ENCODE measurements at regions not wholly inside any gene's neighbourhood (a gene's known extent, or its start where the extent isn't known, plus 50 kb on each side); places are given as distances from the start of the nearest gene placed in this dataset.

DNA sequence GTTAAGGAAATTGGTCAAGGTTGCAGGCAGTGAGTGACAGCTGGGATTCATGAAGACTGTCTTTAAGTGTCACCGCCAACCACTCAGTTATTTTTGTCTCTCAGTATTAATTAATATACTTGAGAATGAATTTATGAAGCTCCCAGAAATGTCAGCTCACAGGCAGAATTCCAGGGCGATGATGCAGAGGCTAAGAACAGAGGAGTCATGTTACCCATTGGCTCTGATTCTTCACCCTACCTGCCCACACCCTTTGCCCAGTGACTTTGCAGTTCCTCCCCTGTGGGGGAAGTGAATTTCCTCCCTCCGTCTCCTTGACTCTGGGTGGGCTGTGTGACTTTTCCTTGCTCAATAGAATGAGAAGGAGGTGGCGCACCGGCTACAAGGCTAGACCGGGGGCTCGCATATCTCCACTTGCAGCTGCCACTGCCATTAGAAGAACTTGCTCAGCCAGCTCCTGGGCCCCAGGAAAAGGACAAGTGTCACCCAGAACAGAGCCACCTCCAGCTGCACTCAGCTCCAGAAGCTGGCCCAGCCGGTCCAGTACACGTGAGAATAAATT is 157.1 kb upstream of the PRKCQ start:
- Histone ChIP-seq H3K4me3 (ENCODE audit: low read length) (peak overlapping the region; percentile 64), H2AFZ (ENCODE audit: low read length) (peak overlapping the region; percentile 68), H3K9me3 (ENCODE audit: low read length) (no peaks in the 10 kb centered on the region), H3K27ac (ENCODE audit: low read length) (peak overlapping the region; percentile 67), H4K20me1 (ENCODE audit: low read length) (no peaks in the 10 kb centered on the region), H3K9me2 (replicated peaks; ENCODE audit: low read length) (no peaks in the 10 kb centered on the region), H3K79me2 (ENCODE audit: low read length) (peaks cover 7% of the 10 kb centered on the region; the same call in 1 of the 2 replicates), H3F3A (ENCODE audit: low read length, unreplicated experiment) (no peaks in the 10 kb centered on the region), H3K4me2 (ENCODE audit: low read length) (peak overlapping the region; percentile 87), H3K4me1 (ENCODE audit: insufficient read depth, low read length) (peaks cover 4% of the 10 kb centered on the region), H3K27me3 (ENCODE audit: low read length) (no peaks in the 10 kb centered on the region), H3K9ac (ENCODE audit: low read length) (peak overlapping the region; percentile 52), H3K36me3 (ENCODE audit: low read depth, low read length) (no peaks in the 10 kb centered on the region)
- DNase-seq (peak; percentile 67), ATAC-seq (peak; percentile 84)
- intact Hi-C loops (cut with micrococcal nuclease), result no loop called here
- TF ChIP-seq EZH2 (IDR thresholded peaks at IDR 0.05; ENCODE audit: low read length, unreplicated experiment) (no peak), EZH2phosphoT487 (IDR thresholded peaks at IDR 0.05; ENCODE audit: borderline replicate concordance, low read length) (no peak)
- TF ChIP-seq, protein P1, sequence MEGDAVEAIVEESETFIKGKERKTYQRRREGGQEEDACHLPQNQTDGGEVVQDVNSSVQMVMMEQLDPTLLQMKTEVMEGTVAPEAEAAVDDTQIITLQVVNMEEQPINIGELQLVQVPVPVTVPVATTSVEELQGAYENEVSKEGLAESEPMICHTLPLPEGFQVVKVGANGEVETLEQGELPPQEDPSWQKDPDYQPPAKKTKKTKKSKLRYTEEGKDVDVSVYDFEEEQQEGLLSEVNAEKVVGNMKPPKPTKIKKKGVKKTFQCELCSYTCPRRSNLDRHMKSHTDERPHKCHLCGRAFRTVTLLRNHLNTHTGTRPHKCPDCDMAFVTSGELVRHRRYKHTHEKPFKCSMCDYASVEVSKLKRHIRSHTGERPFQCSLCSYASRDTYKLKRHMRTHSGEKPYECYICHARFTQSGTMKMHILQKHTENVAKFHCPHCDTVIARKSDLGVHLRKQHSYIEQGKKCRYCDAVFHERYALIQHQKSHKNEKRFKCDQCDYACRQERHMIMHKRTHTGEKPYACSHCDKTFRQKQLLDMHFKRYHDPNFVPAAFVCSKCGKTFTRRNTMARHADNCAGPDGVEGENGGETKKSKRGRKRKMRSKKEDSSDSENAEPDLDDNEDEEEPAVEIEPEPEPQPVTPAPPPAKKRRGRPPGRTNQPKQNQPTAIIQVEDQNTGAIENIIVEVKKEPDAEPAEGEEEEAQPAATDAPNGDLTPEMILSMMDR (conservative IDR thresholded peaks at IDR 0.05; ENCODE audit: low read depth, low read length), result no peak
- BruUV-seq (replicated peaks), result no TSS peak
- POLR2A ChIA-PET (ENCODE audit: unreplicated experiment), result no interaction called here
- CTCF ChIA-PET, result interaction anchor here (0.5 kb wide), 1 partner anchor 1437 kb away, joined by 7 read pairs; no protein-coding TSS in a partner anchor

DNA sequence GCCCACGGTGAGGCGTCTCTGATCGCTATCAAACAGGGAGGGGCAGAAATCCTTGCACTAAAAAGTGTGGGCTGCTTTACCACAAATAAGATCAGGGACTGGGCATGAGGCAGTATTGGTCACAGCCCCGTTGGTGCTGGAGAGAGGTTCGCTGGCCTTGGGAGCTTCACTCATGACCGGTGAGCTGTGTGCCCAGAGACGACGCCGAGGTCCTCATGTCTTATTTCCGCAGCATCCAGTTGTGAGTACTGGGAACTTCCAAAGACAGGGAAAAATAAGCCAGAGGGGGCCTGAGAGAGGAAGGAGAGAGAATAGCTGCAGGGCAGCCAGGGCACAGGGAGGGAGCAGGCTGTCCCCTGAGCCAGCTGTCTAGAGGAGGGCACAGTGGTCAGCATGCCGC is 154.2 kb upstream of the PRKCQ start:
- no peaks in the 10 kb centered on the region for H3K9me2 ChIP-seq (replicated peaks; ENCODE audit: low read length)
- CTCF ChIA-PET, result no interaction called here
- intact Hi-C loops (cut with micrococcal nuclease), result no loop called here
- H3K79me2 ChIP-seq (ENCODE audit: low read length), result peaks cover 7% of the 10 kb centered on the region; the same call in 1 of the 2 replicates
- H3K9ac ChIP-seq (ENCODE audit: low read length), result no peak overlapping the region
- POLR2A ChIA-PET (ENCODE audit: unreplicated experiment), result no interaction called here
- no peaks in the 10 kb centered on the region for H3F3A ChIP-seq (ENCODE audit: low read length, unreplicated experiment)
- no peaks in the 10 kb centered on the region for H3K36me3 ChIP-seq (ENCODE audit: low read depth, low read length)
- no peak overlapping the region for H2AFZ ChIP-seq (ENCODE audit: low read length)
- H3K9me3 ChIP-seq (ENCODE audit: low read length), result no peaks in the 10 kb centered on the region
- H3K27me3 ChIP-seq (ENCODE audit: low read length), result 0 out of 2 replicates have a peak, but pooled peaks cover 4% of the 10 kb centered on the region
- no peak overlapping the region for H3K4me2 ChIP-seq (ENCODE audit: low read length)
- no TSS peak for BruUV-seq (replicated peaks)
- H3K27ac ChIP-seq (ENCODE audit: low read length), result no peak overlapping the region
- ATAC-seq (no peak), DNase-seq (no peak)
- TF ChIP-seq EZH2 (IDR thresholded peaks at IDR 0.05; ENCODE audit: low read length, unreplicated experiment) (no peak), EZH2phosphoT487 (IDR thresholded peaks at IDR 0.05; ENCODE audit: borderline replicate concordance, low read length) (no peak)
- TF ChIP-seq, protein P1 (conservative IDR thresholded peaks at IDR 0.05; ENCODE audit: low read depth, low read length), result no peak
- H4K20me1 ChIP-seq (ENCODE audit: low read length), result no peaks in the 10 kb centered on the region
- H3K4me3 ChIP-seq (ENCODE audit: low read length), result no peak overlapping the region
- peaks cover 4% of the 10 kb centered on the region for H3K4me1 ChIP-seq (ENCODE audit: insufficient read depth, low read length)

DNA sequence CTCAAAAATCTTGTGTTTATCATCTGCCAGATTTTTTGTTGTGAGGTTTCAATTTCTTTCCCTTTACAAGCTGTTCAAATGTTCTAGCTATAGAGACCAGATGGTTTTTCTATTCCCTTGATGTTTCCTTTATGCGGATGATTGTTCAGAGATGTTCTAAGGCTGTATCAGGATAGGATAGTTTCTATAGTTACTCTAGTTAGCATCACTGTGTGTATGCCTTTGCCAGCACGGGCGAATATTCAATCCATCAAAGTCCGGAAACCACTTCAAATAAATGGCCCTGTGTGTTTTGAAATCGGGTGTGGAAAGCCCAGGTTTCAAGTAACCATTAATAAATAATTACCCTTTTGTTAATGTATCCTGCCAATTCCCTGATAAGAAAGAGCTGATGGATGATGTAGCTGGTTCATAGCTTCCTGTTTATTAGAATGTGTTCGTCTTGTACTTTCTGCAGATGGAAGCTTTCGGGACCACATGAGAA is 149.8 kb upstream of the PRKCQ start:
- intact Hi-C loops (cut with micrococcal nuclease), result no loop called here

More for the DNA sequence above, 149.8 kb upstream of the PRKCQ start:
- Histone ChIP-seq H3K4me2 (ENCODE audit: low read length) (no peak overlapping the region), H3K4me3 (ENCODE audit: low read length) (no peak overlapping the region), H3K4me1 (ENCODE audit: insufficient read depth, low read length) (no peaks in the 10 kb centered on the region), H3K27ac (ENCODE audit: low read length) (no peak overlapping the region), H3K9me3 (ENCODE audit: low read length) (no peaks in the 10 kb centered on the region), H4K20me1 (ENCODE audit: low read length) (no peaks in the 10 kb centered on the region), H3K79me2 (ENCODE audit: low read length) (no peaks in the 10 kb centered on the region), H2AFZ (ENCODE audit: low read length) (no peak overlapping the region), H3K27me3 (ENCODE audit: low read length) (peaks cover 7% of the 10 kb centered on the region; the same call in 1 of the 2 replicates), H3K36me3 (ENCODE audit: low read depth, low read length) (no peaks in the 10 kb centered on the region), H3K9ac (ENCODE audit: low read length) (no peak overlapping the region), H3K9me2 (replicated peaks; ENCODE audit: low read length) (no peaks in the 10 kb centered on the region), H3F3A (ENCODE audit: low read length, unreplicated experiment) (no peaks in the 10 kb centered on the region)
- CTCF ChIA-PET, result no interaction called here
- BruUV-seq (replicated peaks), result no TSS peak
- no peak for DNase-seq
- TF ChIP-seq EZH2 (IDR thresholded peaks at IDR 0.05; ENCODE audit: low read length, unreplicated experiment), result no peak
- TF ChIP-seq, protein P1 (conservative IDR thresholded peaks at IDR 0.05; ENCODE audit: low read depth, low read length), result no peak
- no peak for TF ChIP-seq EZH2phosphoT487 (IDR thresholded peaks at IDR 0.05; ENCODE audit: borderline replicate concordance, low read length)
- POLR2A ChIA-PET (ENCODE audit: unreplicated experiment), result no interaction called here
- no peak for ATAC-seq
